Kidney glomerular epithelial cell (primary cell): ENCODE measurements at regions not wholly inside any gene's neighbourhood (a gene's known extent, or its start where the extent isn't known, plus 50 kb on each side); places are given as distances from the start of the nearest gene placed in this dataset.
"Not testable (repeated sequence)": the region's sequence is repeated elsewhere in the genome, so short reads cannot be mapped to it uniquely, and the experiment has no call there.

Source experiments
- DNase-seq: peaks from one replicate; lab custom pipeline; 2025; lab: John Stamatoyannopoulos, UW

GRCh38 chr9:1919229-1919628, 95.9 kb upstream of the SMARCA2 start:
- DNase-seq: no peak

- DNase-seq: no peak
Observed at GRCh38 chr9:1920386-1920785, 94.8 kb upstream of the SMARCA2 start.

- no peak for DNase-seq
Observed at GRCh38 chr9:1922026-1922425, 93.1 kb upstream of the SMARCA2 start.

GRCh38 chr9:1927546-1927945, 87.6 kb upstream of the SMARCA2 start:
- DNase-seq: no peak

GRCh38 chr9:1929134-1929533, 86.0 kb upstream of the SMARCA2 start:
- DNase-seq: no peak

- no peak for DNase-seq
Observed at GRCh38 chr9:1929722-1930244, 85.4 kb upstream of the SMARCA2 start.

- DNase-seq: not testable (repeated sequence)
Observed at GRCh38 chr9:1930245-1930736, 84.9 kb upstream of the SMARCA2 start.

- DNase-seq: no peak
Observed at GRCh38 chr9:1938135-1938534, 77.0 kb upstream of the SMARCA2 start.

- DNase-seq: no peak
Observed at GRCh38 chr9:1938675-1939170, 76.4 kb upstream of the SMARCA2 start.

GRCh38 chr9:1939466-1939865, 75.7 kb upstream of the SMARCA2 start:
- no peak for DNase-seq

GRCh38 chr9:1939926-1940368, 75.2 kb upstream of the SMARCA2 start:
- peak; percentile 25 for DNase-seq

GRCh38 chr9:1941989-1942388, 73.2 kb upstream of the SMARCA2 start:
- peak; percentile 3 for DNase-seq

GRCh38 chr9:1946526-1947283, 68.4 kb upstream of the SMARCA2 start:
- DNase-seq: no peak

GRCh38 chr9:1947438-1947837, 67.7 kb upstream of the SMARCA2 start:
- DNase-seq: no peak

- no peak for DNase-seq
Observed at GRCh38 chr9:1948541-1948940, 66.6 kb upstream of the SMARCA2 start.

- no peak for DNase-seq
Observed at GRCh38 chr9:1951446-1951845, 63.7 kb upstream of the SMARCA2 start.

- no peak for DNase-seq
Observed at GRCh38 chr9:1952001-1952400, 63.1 kb upstream of the SMARCA2 start.

GRCh38 chr9:1954238-1954637, 60.9 kb upstream of the SMARCA2 start:
- DNase-seq: no peak

GRCh38 chr9:1956958-1957357, 58.2 kb upstream of the SMARCA2 start:
- no peak for DNase-seq

- no peak for DNase-seq
Observed at GRCh38 chr9:1957856-1958255, 57.3 kb upstream of the SMARCA2 start.

- no peak for DNase-seq
Observed at GRCh38 chr9:1959371-1959770, 55.8 kb upstream of the SMARCA2 start.

GRCh38 chr9:1960342-1961042, 54.7 kb upstream of the SMARCA2 start:
- DNase-seq: no peak

- no peak for DNase-seq
Observed at GRCh38 chr9:1962122-1962521, 53.0 kb upstream of the SMARCA2 start.
